ENCODE measurements at regions not wholly inside any gene's neighbourhood (a gene's known extent, or its start where the extent isn't known, plus 50 kb on each side); places are given as distances from the start of the nearest gene placed in this dataset.

GRCh38 chr4:30330894-30331652 lies 389.1 kb upstream of the PCDH7 start:
- TF ChIP-seq CTCF (IDR thresholded peaks at IDR 0.05) (no peak), POLR2A (IDR thresholded peaks at IDR 0.05) (no peak), EP300 (IDR thresholded peaks at IDR 0.05; ENCODE audit: low read depth) (no peak), POLR2AphosphoS5 (IDR thresholded peaks at IDR 0.05) (no peak)
